SU-DHL-6 (cell line): ENCODE measurements at regions not wholly inside any gene's neighbourhood (a gene's known extent, or its start where the extent isn't known, plus 50 kb on each side); places are given as distances from the start of the nearest gene placed in this dataset.

Source experiments
- CTCF ChIP-seq: fragments of 200-600 bp; sonication (generic); IDR thresholded peaks from one replicate; pipeline ENCODE4 v1.5.1; 2017; ENCODE audit warnings: antibody characterized with exemption, mild to moderate bottlenecking, low read length, moderate library complexity; ENCODE audit not compliant: insufficient read depth, poor library complexity, severe bottlenecking
- EZH2phosphoT487 ChIP-seq: fragments of 200-600 bp; sonication (generic), shearing (Covaris generic); conservative IDR thresholded peaks from 2 replicates; pipeline ENCODE4 v1.6.1; 2018; ENCODE audit warnings: mild to moderate bottlenecking, antibody characterized with exemption, low read length, moderate library complexity, mixed read lengths

GRCh38 chr4:173700650-173701049, 170.6 kb upstream of the HAND2 start:
- TF ChIP-seq CTCF (no peak), EZH2phosphoT487 (no peak)
